PC-3 (cell line): ENCODE measurements at regions not wholly inside any gene's neighbourhood (a gene's known extent, or its start where the extent isn't known, plus 50 kb on each side); places are given as distances from the start of the nearest gene placed in this dataset.

ENCODE experiments used
- ATAC-seq: fragments of 200-7000 bp; cut with Tn5 transposase; 2 replicates; pipeline ENCODE4 v1.9.1; 2020; ENCODE audit warnings: mild to moderate bottlenecking, moderate library complexity
- BruUV-seq: library from RNA; stranded (reverse); fragments of 400-500 nt; replicated peaks from 2 replicates; lab custom pipeline; 2021; lab: Mats Ljungman, UMichigan
- CTCF ChIA-PET: fragments of 300-600 bp; sonication (Branson Sonifier 250); formaldehyde crosslinking; loops from one replicate; lab custom pipeline; 2022; ENCODE audit warnings: antibody characterized with exemption; lab: Charles Lee
- POLR2A ChIA-PET: fragments of 300-600 bp; sonication (Branson Sonifier 250); formaldehyde crosslinking; loops from one replicate; lab custom pipeline; 2022; ENCODE audit warnings: antibody characterized with exemption; ENCODE audit not compliant: unreplicated experiment; lab: Charles Lee
- DNase-seq: peaks from one replicate; pipeline ENCODE4 v3.0.0-alpha.2; 2015
- H2AFZ ChIP-seq: fragments of 300-600 bp; sonication (generic); 2 replicates; pipeline ENCODE4 v1.6.0; 2016; ENCODE audit warnings: antibody characterized with exemption, low read length
- H3F3A ChIP-seq: fragments of 300-600 bp; sonication (generic); one replicate; pipeline ENCODE4 v1.6.0; 2017; ENCODE audit warnings: antibody characterized with exemption, low read length, control low read depth, mild to moderate bottlenecking; ENCODE audit not compliant: unreplicated experiment
- H3K27ac ChIP-seq: fragments of 300-600 bp; sonication (generic); 2 replicates; pipeline ENCODE4 v1.5.1; 2016; ENCODE audit warnings: mild to moderate bottlenecking, low read length
- H3K27me3 ChIP-seq: fragments of 300-600 bp; sonication (generic); 2 replicates; pipeline ENCODE4 v1.6.1; 2016; ENCODE audit warnings: low read length, mixed read lengths
- H3K36me3 ChIP-seq: fragments of 300-600 bp; sonication (generic); 2 replicates; pipeline ENCODE4 v1.6.1; 2016; ENCODE audit warnings: low read depth, mixed run types, low read length, mixed read lengths
- H3K4me1 ChIP-seq: fragments of 300-600 bp; sonication (generic); 2 replicates; pipeline ENCODE4 v1.5.1; 2016; ENCODE audit warnings: low read length; ENCODE audit not compliant: insufficient read depth
- H3K4me2 ChIP-seq: fragments of 300-600 bp; sonication (generic); 2 replicates; pipeline ENCODE4 v1.6.0; 2016; ENCODE audit warnings: low read length
- H3K4me3 ChIP-seq: fragments of 300-600 bp; sonication (generic); 2 replicates; pipeline ENCODE4 v1.5.1; 2016; ENCODE audit warnings: mild to moderate bottlenecking, low read length, mixed read lengths
- H3K79me2 ChIP-seq: fragments of 300-600 bp; sonication (generic); 2 replicates; pipeline ENCODE4 v1.6.1; 2017; ENCODE audit warnings: low read length, mixed read lengths
- H3K9ac ChIP-seq: fragments of 300-600 bp; sonication (generic); 2 replicates; pipeline ENCODE4 v1.6.0; 2016; ENCODE audit warnings: mild to moderate bottlenecking, low read length
- H3K9me2 ChIP-seq: fragments of 300-600 bp; sonication (generic); replicated peaks from 2 replicates; pipeline ENCODE4 v1.6.1; 2016; ENCODE audit warnings: mixed run types, low read length, mixed read lengths
- H3K9me3 ChIP-seq: fragments of 300-600 bp; sonication (generic); 2 replicates; pipeline ENCODE4 v1.6.1; 2016; ENCODE audit warnings: low read length, mixed read lengths
- H4K20me1 ChIP-seq: fragments of 300-600 bp; sonication (generic); 2 replicates; pipeline ENCODE4 v1.6.1; 2016; ENCODE audit warnings: low read length, mixed read lengths
- CTCF ChIP-seq: fragments of 300-600 bp; sonication (generic); conservative IDR thresholded peaks from 2 replicates; pipeline ENCODE4 v1.5.1; 2017; ENCODE audit warnings: antibody characterized with exemption, low read depth, mild to moderate bottlenecking, low read length
- EZH2 ChIP-seq: fragments of 300-600 bp; sonication (generic); IDR thresholded peaks from one replicate; pipeline ENCODE4 v1.6.1; 2017; ENCODE audit warnings: antibody characterized with exemption, mild to moderate bottlenecking, low read length; ENCODE audit not compliant: unreplicated experiment
- EZH2phosphoT487 ChIP-seq: fragments of 300-600 bp; sonication (generic); IDR thresholded peaks from 2 replicates; pipeline ENCODE4 v1.6.1; 2018; ENCODE audit warnings: mild to moderate bottlenecking, antibody characterized with exemption, low read length, borderline replicate concordance
- intact Hi-C: fragments of 100-400 bp; cut with micrococcal nuclease; formaldehyde crosslinking; loops from 2 replicates; pipeline ENCODE4 v1.9.0; 2023

- H4K20me1 ChIP-seq, result no peaks in the 10 kb centered on the region
- no peak overlapping the region for H3K4me2 ChIP-seq
- TF ChIP-seq CTCF (no peak), EZH2phosphoT487 (no peak), EZH2 (no peak)
- no peaks in the 10 kb centered on the region for H3K4me1 ChIP-seq
- no peaks in the 10 kb centered on the region for H3K9me2 ChIP-seq
- ATAC-seq, result no peak
- H3K9me3 ChIP-seq, result no peaks in the 10 kb centered on the region
- POLR2A ChIA-PET, result no interaction called here
- H3F3A ChIP-seq, result no peaks in the 10 kb centered on the region
- CTCF ChIA-PET, result no interaction called here
- H3K27me3 ChIP-seq, result peaks cover 3% of the 10 kb centered on the region; the same call in 1 of the 2 replicates
- H3K79me2 ChIP-seq, result no peaks in the 10 kb centered on the region
- H3K9ac ChIP-seq, result no peak overlapping the region
- H3K36me3 ChIP-seq, result no peaks in the 10 kb centered on the region
- H3K4me3 ChIP-seq, result no peak overlapping the region
- no peak overlapping the region for H2AFZ ChIP-seq
- intact Hi-C loops, result no loop called here
- H3K27ac ChIP-seq, result no peak overlapping the region
- no peak for DNase-seq
- BruUV-seq, result no TSS peak
These were observed 101.1 kb upstream of the PPP2R3B start for GRCh38 chrX:487836-488235.

DNA sequence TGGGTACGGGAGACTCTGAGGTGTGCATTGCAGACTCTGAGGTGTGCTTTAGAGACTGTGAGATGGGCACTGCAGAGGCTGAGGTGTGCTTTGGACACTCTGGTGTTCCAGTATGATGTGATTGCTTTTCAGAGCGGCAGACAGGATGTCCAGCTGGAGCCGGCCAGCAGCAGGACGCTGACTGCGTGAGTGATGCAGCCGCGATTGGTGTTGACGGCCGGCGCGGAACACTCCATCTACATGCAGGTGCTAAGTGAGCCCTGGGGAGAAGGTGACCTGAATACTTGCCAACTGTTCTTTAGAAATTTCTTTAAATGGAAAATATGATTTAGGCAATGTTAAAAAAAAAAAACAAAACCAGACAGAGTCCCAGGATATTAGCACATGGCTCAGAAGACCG lies 103.1 kb upstream of the PPP2R3B start:
- POLR2A ChIA-PET, result no interaction called here

More for the DNA sequence above, 103.1 kb upstream of the PPP2R3B start:
- H4K20me1 ChIP-seq, result no peaks in the 10 kb centered on the region
- no peaks in the 10 kb centered on the region for H3K4me1 ChIP-seq
- no peaks in the 10 kb centered on the region for H3K79me2 ChIP-seq
- no peak overlapping the region for H3K4me3 ChIP-seq
- H3K36me3 ChIP-seq, result no peaks in the 10 kb centered on the region
- DNase-seq (no peak), ATAC-seq (no peak)
- H3F3A ChIP-seq, result no peaks in the 10 kb centered on the region
- intact Hi-C loops, result no loop called here
- H3K27ac ChIP-seq, result no peak overlapping the region
- H3K27me3 ChIP-seq, result no peaks in the 10 kb centered on the region
- TF ChIP-seq EZH2phosphoT487, result no peak
- no peak for TF ChIP-seq CTCF
- no peak for TF ChIP-seq EZH2
- no TSS peak for BruUV-seq
- no peaks in the 10 kb centered on the region for H3K9me2 ChIP-seq
- H2AFZ ChIP-seq, result no peak overlapping the region
- CTCF ChIA-PET, result no interaction called here
- H3K9me3 ChIP-seq, result no peaks in the 10 kb centered on the region
- H3K4me2 ChIP-seq, result no peak overlapping the region
- H3K9ac ChIP-seq, result no peak overlapping the region
